ENCODE measurements at regions not wholly inside any gene's neighbourhood (a gene's known extent, or its start where the extent isn't known, plus 50 kb on each side); places are given as distances from the start of the nearest gene placed in this dataset.

DNA sequence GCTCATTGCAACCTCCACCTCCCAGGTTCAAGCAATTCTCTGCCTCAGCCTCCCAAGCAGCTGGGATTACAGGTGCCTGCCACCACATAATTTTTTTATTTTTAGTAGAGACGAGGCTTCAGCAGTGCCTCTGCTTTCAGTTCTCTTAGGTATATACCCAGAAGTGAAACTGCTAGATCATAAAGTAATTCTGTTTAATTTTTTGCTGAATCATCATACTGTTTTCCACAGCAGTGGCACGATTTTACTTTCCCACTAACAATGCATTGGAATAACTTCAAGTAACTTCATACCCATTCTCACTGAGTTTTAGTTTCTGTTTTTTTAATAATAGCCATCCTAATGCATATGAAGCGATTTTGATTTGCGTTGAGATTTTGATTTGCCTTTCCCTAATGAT, 148.0 kb upstream of the G2E3 start:
- TF ChIP-seq, protein P1, sequence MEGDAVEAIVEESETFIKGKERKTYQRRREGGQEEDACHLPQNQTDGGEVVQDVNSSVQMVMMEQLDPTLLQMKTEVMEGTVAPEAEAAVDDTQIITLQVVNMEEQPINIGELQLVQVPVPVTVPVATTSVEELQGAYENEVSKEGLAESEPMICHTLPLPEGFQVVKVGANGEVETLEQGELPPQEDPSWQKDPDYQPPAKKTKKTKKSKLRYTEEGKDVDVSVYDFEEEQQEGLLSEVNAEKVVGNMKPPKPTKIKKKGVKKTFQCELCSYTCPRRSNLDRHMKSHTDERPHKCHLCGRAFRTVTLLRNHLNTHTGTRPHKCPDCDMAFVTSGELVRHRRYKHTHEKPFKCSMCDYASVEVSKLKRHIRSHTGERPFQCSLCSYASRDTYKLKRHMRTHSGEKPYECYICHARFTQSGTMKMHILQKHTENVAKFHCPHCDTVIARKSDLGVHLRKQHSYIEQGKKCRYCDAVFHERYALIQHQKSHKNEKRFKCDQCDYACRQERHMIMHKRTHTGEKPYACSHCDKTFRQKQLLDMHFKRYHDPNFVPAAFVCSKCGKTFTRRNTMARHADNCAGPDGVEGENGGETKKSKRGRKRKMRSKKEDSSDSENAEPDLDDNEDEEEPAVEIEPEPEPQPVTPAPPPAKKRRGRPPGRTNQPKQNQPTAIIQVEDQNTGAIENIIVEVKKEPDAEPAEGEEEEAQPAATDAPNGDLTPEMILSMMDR (IDR thresholded peaks at IDR 0.05; ENCODE audit: low read length): no peak
- no peak for TF ChIP-seq EZH2phosphoT487 (IDR thresholded peaks at IDR 0.05; ENCODE audit: low read length)
